Glutamatergic neuron (in vitro differentiated cells): ENCODE measurements at regions not wholly inside any gene's neighbourhood (a gene's known extent, or its start where the extent isn't known, plus 50 kb on each side); places are given as distances from the start of the nearest gene placed in this dataset.

Source experiments
- DNase-seq: peaks from one replicate; pipeline ENCODE4 v3.0.0; 2022
- H3K27ac Mint-ChIP-seq: one replicate; pipeline ENCODE4 v1.8.0; 2020; ENCODE audit warnings: mild to moderate bottlenecking, mixed read lengths, inconsistent platforms; ENCODE audit not compliant: unreplicated experiment
- H3K27me3 Mint-ChIP-seq: one replicate; pipeline ENCODE4 v1.8.0; 2020; ENCODE audit warnings: mild to moderate bottlenecking, moderate library complexity, mixed read lengths, inconsistent platforms; ENCODE audit not compliant: unreplicated experiment
- H3K36me3 Mint-ChIP-seq: one replicate; pipeline ENCODE4 v1.8.0; 2020; ENCODE audit warnings: mild to moderate bottlenecking, mixed read lengths, inconsistent platforms; ENCODE audit not compliant: unreplicated experiment
- H3K4me1 Mint-ChIP-seq: one replicate; pipeline ENCODE4 v1.8.0; 2020; ENCODE audit warnings: mild to moderate bottlenecking, low read depth, mixed read lengths, inconsistent platforms; ENCODE audit not compliant: unreplicated experiment
- H3K4me3 Mint-ChIP-seq: one replicate; pipeline ENCODE4 v1.8.0; 2020; ENCODE audit warnings: mild to moderate bottlenecking, mixed read lengths, inconsistent platforms; ENCODE audit not compliant: unreplicated experiment
- H3K9me3 Mint-ChIP-seq: one replicate; pipeline ENCODE4 v1.8.0; 2020; ENCODE audit warnings: mild to moderate bottlenecking, moderate library complexity, mixed read lengths, inconsistent platforms; ENCODE audit not compliant: unreplicated experiment
- TF ChIP-seq, protein P1 (sequence below): fragments of 200-600 bp; sonication (generic); IDR thresholded peaks from one replicate; pipeline ENCODE4 v1.5.0; 2021; ENCODE audit not compliant: partially characterized antibody, unreplicated experiment

DNA sequence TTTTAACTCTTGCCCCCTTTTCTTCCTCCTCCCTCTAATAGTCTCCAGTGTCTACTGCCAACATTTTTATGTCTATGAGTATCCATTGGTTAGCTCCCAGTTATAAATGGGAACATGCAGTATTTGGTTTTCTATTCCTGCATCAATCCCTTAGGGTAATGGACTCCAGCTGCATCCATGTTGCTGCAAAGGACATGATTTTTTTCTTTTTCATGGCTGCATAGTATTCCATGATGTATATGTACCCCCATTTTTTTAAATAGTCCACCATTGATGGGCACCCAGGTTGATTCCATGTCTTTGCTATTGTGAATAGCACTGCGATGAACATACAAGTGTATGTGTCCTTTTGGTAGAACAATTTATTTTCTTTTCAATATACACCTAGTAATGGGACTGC, 993.7 kb downstream of the EFNA5 start:
- H3K27me3 Mint-ChIP-seq = no peaks in the 10 kb centered on the region
- H3K4me1 Mint-ChIP-seq = peaks cover 2% of the 10 kb centered on the region
- TF ChIP-seq, protein P1, sequence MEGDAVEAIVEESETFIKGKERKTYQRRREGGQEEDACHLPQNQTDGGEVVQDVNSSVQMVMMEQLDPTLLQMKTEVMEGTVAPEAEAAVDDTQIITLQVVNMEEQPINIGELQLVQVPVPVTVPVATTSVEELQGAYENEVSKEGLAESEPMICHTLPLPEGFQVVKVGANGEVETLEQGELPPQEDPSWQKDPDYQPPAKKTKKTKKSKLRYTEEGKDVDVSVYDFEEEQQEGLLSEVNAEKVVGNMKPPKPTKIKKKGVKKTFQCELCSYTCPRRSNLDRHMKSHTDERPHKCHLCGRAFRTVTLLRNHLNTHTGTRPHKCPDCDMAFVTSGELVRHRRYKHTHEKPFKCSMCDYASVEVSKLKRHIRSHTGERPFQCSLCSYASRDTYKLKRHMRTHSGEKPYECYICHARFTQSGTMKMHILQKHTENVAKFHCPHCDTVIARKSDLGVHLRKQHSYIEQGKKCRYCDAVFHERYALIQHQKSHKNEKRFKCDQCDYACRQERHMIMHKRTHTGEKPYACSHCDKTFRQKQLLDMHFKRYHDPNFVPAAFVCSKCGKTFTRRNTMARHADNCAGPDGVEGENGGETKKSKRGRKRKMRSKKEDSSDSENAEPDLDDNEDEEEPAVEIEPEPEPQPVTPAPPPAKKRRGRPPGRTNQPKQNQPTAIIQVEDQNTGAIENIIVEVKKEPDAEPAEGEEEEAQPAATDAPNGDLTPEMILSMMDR = no peak
- H3K4me3 Mint-ChIP-seq = no peak overlapping the region
- DNase-seq = no peak
- H3K9me3 Mint-ChIP-seq = no peaks in the 10 kb centered on the region
- no peak overlapping the region for H3K27ac Mint-ChIP-seq
- no peaks in the 10 kb centered on the region for H3K36me3 Mint-ChIP-seq

DNA sequence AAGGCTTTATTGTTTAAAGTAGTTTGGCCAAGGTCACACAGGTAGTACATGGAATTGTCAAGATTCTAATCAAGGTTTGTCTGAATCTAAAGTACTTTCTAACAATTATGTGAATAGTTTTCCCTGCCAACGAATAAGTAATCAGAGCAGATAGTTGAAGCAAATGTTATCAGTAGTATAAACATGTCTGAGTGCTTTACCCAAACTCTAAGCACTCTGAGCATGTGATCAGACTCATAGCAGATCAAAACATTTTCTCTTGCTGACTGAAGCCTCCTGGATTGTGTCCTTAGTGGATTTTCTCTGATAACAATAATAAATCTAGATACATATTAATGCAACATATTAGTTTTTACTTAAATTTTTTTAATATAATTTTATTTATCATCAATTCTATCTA, 995.0 kb downstream of the EFNA5 start:
- Mint-ChIP-seq H3K4me3 (no peak overlapping the region), H3K4me1 (peaks cover 2% of the 10 kb centered on the region), H3K27ac (no peak overlapping the region), H3K27me3 (no peaks in the 10 kb centered on the region), H3K9me3 (no peaks in the 10 kb centered on the region), H3K36me3 (no peaks in the 10 kb centered on the region)
- TF ChIP-seq, protein P1 = no peak
- DNase-seq = no peak

DNA sequence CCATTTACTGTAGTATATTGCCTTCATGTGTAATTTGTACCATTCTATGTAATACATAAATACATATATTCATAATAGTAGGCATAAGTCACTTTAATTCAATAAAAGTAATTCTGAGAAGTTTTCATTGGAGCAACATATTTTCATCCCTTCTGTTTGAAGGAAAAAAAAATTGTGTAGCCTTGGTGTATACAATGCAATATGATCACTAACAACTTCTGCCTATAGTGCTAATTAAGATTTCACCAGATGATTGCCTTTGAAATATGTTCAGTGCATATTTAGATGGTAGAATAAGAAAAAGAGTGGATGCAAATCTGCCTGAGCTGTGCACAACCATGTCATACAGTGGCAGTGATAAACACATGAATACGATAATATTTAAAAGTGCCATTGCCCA, 996.8 kb downstream of the EFNA5 start:
- no peaks in the 10 kb centered on the region for H3K27me3 Mint-ChIP-seq
- H3K4me1 Mint-ChIP-seq = peaks cover 2% of the 10 kb centered on the region
- H3K27ac Mint-ChIP-seq = no peak overlapping the region

DNA sequence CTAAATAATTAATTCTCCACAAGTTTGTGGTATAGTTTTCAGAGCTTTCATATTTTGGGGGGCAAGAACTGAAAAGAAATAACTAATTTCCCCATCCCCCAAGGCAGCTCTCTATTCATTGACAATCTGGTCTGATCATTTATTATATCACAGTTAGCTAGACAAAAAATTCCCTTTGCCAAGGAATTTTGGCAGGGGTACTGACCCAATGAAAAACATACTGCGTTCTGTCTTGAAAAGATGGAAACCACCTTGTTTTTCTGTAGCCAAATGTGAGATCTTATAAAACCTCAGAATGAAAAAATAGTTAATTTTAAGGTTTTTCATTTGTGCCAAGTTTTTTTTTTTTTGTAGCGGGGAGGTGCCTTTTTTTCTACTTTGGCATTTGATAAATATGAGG, 1008.9 kb downstream of the EFNA5 start:
- Mint-ChIP-seq H3K9me3 (peaks cover 1% of the 10 kb centered on the region), H3K4me3 (no peak overlapping the region), H3K27me3 (no peaks in the 10 kb centered on the region), H3K27ac (no peak overlapping the region), H3K36me3 (no peaks in the 10 kb centered on the region), H3K4me1 (no peaks in the 10 kb centered on the region)
- DNase-seq = no peak
- TF ChIP-seq, protein P1 = no peak

More for the DNA sequence above, 996.8 kb downstream of the EFNA5 start:
- DNase-seq = no peak
- Mint-ChIP-seq H3K4me3 (no peak overlapping the region), H3K9me3 (no peaks in the 10 kb centered on the region), H3K36me3 (no peaks in the 10 kb centered on the region)
- TF ChIP-seq, protein P1 = no peak

DNA sequence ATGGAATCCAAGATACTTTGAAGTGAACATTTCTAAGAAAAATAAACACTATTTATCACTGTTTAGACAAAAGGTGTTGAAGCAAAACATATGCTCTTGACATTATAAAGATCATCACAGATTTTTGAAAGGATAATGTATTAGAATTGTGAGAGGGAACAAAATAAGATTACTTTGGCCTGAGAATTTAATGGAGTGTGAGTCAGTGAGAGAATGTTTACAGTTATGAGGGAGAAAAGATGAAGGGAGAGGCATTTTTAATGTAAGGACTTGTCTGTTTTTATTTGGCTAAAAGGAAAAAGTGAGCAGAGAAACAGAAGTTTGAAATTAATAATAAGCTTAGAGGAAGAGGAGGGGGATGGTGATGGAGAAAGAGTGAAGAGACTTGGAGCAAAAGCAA, 1010.1 kb downstream of the EFNA5 start:
- Mint-ChIP-seq H3K27me3 (no peaks in the 10 kb centered on the region), H3K4me3 (no peak overlapping the region), H3K36me3 (no peaks in the 10 kb centered on the region), H3K9me3 (peaks cover 1% of the 10 kb centered on the region), H3K4me1 (no peaks in the 10 kb centered on the region), H3K27ac (no peak overlapping the region)
- no peak for DNase-seq
- TF ChIP-seq, protein P1 = no peak
